CMK (cell line): ENCODE measurements at regions not wholly inside any gene's neighbourhood (a gene's known extent, or its start where the extent isn't known, plus 50 kb on each side); places are given as distances from the start of the nearest gene placed in this dataset.
"Not testable (repeated sequence)": the region's sequence is repeated elsewhere in the genome, so short reads cannot be mapped to it uniquely, and the experiment has no call there.

Source experiments
- DNase-seq: peaks from one replicate; pipeline ENCODE4 v3.0.0-alpha.2; 2010; ENCODE audit warnings: low read depth

DNA sequence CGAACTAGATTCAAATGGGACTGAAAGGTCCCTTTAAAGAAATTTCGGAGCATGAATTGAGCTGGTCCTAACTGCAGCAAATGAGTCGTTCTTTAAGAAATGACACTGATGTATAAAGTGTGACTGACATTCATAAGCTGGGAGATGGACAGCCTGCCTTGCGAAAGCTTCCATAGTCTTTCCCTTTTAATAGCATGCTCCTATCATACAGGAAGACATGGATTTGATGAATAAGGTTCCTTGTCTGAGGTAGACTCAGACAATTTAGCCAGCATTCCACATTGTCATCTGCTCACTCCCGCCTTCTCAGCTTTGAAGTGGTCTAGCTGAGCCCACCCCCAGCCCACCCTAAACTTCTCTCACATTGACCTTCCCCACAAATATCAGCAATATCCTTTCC lies 264.9 kb downstream of the TSN start:
- no peak for DNase-seq

- no peak for DNase-seq
Observed at GRCh38 chr2:122021941-122022340, 266.5 kb downstream of the TSN start.

GRCh38 chr2:122022531-122022930 lies 267.1 kb downstream of the TSN start:
- no peak for DNase-seq

DNA sequence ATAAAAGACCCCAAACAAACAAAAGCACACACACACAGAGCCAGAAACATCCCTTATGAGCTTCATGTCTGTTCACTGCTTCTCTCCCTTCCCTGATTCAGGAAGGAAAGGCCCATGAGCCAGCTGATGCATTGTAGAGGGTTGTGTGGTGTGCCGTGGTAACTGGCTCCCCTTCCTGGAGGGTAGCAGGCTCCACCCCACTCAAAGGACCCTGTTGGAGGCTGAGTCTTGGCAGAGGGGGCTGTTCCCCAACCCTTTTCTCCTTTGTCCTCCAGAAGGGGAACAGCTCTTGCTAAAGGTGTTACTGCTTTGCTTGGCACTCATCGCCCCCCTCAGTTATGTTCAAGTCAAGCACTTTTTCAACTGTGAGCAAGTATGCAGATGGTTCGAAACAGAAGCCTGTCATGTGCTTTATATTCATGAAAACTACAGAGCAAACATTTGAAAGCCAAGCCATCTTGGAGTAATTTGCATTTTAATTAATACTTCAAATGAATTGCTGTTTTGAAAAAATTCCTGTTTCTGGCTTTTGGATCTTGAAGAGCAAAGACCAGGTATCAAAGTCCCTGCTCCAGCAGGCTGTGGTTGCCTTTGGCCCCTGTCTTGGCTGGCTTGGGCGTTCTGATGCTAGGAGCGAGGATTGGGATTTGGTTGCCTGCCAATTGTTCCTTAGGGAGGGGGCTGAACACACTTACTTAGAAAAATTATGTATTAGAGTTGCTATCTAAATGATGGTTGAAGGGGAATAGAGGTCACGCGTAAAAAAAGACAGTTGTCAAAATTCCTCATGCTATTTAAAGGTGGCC lies 267.8 kb downstream of the TSN start:
- no peak for DNase-seq

DNA sequence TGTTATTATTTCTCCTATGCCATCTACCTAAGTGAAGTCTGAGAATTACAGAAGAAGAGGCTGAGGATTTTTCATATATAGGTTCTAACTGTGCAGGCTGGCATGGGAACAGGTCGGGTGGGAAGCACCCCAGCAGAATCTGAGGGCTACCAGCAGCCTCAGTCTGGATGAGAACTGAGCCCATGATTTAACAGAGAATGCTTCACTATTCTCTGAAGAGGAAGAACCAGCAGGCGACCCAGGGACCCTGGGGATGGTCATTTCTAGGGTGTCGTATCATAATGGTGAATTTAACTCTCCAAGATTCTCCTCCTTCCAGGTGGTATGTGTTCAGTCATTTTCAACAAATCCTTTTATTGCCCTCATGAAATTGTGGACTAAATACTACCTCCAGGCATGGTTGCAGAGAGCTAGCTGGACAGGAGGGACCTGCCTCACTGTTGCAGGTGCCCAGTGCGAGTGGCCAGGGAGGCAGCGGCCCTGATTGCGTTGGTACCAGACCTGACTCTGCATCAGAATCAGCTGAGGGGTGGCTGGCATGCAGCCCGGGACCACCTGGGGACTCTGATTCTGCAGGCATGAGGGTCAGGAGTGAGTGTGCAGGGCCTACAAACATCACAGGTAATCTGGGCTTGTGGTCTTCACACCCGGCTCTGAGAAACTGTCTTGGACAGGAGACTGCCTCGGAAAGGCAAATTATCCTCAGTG lies 272.2 kb downstream of the TSN start:
- DNase-seq: no peak

DNA sequence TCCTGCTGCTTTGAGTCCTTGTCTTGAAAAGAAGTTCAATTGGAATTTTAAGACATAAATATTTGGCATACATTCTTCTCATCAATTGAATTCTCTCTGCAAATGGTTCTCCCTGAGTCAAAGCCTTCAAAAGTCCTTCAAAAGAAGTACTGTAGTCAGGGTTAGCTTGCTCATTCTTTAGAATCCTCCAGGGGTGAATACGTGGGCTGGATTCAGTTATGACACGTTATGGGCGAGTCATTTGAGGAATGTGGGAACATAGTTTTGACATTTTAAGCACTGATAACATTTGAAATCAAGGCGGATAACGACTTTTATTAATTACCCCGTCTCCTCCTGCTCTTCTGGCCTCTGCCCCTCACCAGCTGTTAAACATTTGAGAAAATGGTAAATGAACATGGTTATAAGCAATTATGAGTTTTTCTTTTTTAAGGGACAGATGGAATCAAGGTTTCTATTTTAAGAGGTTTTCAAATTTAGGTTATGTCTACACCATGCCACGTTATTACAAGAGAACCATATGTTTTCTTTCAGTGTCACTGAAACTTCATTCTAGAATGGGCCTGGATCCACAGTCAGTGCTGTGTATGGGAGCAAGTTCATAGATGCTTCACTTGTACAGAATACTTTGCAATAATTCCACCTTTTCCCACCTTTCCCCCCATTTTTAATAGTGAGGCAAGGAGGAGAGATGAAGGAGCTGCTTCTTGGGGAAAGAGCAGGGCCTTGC lies 273.1 kb downstream of the TSN start:
- no peak for DNase-seq

DNA sequence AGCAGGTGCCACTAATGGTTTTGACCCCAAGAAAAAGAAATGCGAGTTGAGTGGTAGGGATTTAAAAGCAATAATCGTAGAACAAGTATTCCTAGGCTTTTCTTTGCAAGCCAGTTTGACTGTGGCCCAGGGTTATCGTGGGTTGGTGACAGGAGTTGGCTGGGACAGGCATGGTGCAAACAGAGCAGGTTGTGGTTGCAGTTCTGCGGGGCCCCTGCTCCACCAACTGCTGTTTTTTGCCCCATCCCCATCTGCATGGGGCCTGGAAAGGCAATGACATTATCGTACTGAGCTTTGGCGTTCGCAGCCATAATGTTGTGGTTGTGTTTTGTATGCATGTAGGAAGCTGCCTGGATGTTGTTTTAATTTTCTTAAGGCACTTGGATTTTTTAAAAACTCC lies 274.0 kb downstream of the TSN start:
- DNase-seq: no peak

DNA sequence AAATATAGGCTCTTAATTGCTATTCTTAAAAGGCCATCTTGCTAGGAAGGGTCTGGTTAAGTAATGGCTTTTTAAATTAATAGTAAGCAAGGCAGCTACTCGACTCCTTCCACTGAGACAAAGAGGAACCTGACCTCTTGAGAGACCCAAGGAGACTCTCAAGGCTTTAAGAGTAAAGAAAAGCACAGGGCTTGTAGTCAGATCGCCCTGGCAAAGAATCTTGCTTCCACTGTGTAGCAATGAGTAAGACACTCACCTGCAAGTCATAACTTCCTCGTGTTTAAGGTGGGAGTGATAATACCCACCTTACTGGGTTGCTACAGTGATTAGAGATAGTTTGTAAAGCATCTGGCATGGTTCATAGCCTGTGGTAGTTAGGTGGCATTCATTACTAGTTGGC lies 274.5 kb downstream of the TSN start:
- no peak for DNase-seq

GRCh38 chr2:122031544-122032263 lies 276.3 kb downstream of the TSN start:
- no peak for DNase-seq

GRCh38 chr2:122032264-122032645 lies 276.8 kb downstream of the TSN start:
- DNase-seq: no peak

DNA sequence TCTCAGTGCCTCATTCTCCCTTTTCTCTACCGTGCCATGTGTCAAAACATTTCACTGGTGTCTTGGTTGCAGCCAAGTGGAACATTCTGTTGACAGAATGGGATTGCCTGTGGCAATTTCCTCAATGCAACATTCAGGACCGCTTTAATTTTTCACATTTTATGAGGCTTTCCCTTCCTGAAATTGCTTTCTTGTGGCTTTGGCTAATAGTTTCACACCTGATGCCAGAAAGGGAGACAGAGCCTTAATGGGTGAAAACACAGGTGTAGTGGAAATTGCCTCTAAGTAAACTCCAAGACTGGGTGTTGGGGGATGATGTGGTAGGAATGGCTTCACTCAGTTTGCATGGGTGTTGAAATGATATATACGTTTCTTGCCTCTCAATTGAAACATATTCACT lies 278.3 kb downstream of the TSN start:
- DNase-seq: no peak

GRCh38 chr2:122034344-122034743 lies 278.9 kb downstream of the TSN start:
- DNase-seq: no peak

DNA sequence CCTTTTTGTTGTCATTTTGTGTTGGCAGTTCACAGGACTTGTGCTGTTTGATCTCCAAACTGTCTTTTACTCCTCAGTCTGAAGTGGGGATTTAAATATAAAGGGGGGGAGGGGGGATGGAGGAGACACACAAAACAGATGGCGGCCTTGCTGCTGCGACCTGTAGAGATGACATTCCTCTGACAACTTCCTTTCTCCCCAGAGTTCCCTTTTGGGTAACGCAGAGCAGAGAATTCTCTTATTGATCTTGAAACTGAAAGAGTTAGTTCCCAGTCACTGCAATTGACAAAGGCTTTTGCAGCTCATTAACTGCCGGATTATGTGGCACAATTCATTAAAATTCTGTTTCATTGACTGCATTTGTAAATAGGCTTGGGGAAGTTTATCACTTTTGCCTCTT lies 279.3 kb downstream of the TSN start:
- no peak for DNase-seq

DNA sequence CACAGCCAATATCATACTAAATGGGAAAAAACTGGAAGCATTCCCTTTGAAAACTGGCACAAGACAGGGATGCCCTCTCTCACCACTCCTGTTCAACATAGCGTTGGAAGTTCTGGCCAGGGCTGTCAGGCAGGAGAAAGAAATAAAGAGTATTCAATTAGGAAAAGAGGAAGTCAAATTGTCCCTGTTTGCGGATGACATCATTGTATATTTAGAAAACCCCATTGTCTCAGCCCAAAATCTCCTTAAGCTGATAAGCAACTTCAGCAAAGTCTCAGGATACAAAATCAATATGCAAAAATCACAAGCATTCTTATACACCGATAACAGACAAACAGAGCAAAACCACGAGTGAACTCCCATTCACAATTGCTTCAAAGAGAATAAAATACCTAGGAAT lies 283.4 kb downstream of the TSN start:
- DNase-seq: not testable (repeated sequence)

- no peak for DNase-seq
Observed at GRCh38 chr2:122041455-122041854, 286.0 kb downstream of the TSN start.

GRCh38 chr2:122051659-122052058 lies 296.2 kb downstream of the TSN start:
- not testable (repeated sequence) for DNase-seq

DNA sequence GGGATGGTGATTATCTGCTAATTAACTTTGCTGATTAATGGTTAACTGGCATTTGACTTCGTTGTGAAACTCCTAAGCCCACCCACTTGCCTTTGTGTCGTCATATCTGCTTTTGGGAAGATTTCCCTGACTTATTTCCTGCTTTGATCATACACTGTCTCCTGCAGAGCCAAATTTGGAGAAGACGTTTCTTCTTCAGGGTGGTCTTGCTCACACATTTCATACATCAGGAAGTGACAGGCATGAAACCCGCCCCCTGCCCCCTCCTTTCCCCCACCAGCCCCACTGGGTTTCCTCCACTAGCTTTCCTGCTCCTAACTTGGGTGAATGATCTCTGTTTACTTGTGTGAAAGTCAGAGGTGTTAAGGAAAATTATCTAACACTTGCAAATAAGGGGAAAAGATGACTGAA lies 300.1 kb downstream of the TSN start:
- no peak for DNase-seq

DNA sequence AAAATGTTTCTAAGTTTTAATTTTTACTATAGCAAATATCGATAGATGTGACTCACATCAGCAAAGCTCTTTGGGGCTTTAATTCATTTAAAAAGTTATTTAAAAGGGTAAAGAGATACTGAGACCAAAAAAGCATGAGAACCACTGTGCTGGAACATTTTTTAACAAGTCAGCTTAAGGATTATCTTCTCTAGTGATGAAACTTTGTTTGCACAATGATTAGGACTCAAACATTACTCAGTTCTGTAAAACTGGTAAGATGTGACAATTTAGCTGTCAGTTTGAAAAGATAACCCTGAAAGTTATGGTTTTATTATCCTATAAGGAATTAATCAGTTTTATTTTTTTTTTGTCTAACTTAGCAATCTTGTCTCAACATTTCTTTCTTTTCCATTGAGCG lies 301.4 kb downstream of the TSN start:
- DNase-seq: no peak

DNA sequence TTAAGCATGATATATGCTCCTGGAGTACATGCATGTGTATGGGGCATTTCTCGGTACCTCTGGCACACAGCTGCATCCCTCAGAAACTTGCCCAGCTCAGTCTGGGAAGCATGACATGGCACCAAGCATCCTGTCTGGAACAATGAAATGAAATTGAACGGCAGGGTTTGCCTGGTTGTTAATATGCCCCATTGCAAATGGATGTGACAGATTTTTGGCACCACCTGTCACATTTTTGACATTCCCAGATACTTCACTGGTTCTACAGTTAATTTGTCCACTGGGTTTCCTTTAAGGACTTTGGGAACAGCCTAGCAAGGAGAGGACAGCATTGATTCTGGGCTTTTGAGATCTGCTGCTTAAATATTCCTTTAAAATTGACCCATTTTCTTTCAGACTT lies 305.8 kb downstream of the TSN start:
- no peak for DNase-seq

DNA sequence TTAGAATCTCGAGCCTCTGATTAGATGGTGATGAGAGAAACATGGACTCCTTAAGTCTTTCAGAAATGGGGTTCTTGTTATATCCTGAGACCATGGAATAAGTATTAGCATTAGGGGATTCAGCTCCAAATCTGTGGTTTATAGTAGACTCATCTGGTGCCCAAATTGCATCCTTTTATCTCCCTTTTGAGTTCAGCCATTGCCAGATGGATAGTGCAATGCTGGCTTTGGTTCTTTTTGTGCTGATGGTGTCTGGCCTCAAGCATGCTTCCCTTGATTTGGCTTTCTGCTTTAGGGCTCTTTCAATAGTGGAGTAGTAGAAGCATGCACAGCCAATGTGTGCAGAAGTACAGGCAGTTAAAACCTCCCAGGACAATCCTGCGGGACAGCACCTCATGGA lies 306.4 kb downstream of the TSN start:
- DNase-seq: no peak

DNA sequence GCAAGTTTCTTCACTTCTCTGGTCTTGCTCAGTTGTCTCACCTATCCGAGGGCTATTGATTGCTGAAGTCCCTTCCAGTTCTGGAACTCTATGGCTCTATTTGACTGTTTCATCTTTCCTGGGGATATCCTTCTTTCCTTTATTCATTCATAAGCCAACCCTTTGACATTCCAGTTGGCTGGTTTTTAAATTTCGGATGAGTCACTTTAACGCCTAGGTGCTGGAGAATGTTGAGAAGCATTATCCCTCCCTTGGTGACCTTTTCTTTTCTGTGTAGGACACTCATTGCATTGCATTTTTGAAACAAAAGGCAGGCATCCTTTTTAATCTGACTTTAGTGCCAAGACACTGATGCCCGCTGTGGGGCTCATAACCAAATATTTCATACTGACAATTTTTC lies 307.1 kb downstream of the TSN start:
- no peak for DNase-seq

DNA sequence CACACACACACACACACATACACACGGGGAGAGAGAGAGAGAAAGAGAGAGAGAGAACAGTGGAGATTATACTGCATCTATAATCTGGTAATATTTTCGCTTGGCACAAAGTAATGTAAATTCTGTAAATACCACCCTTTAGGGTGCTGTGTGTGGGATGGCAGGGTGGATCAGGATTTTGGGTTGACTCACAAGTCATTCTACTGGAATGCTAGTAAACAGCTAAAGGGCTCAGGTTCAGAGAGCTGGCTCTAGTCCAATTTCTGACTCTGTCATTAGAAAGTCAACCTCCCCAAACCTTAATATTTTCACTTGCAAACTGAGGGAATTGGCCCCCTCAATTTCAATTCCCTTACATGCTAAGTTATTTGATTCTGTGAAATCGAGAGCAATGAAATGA lies 308.3 kb downstream of the TSN start:
- no peak for DNase-seq
